Germinal center (tissue), 1 donor: ENCODE measurements at regions not wholly inside any gene's neighbourhood (a gene's known extent, or its start where the extent isn't known, plus 50 kb on each side); places are given as distances from the start of the nearest gene placed in this dataset.
"Not testable (repeated sequence)": the region's sequence is repeated elsewhere in the genome, so short reads cannot be mapped to it uniquely, and the experiment has no call there.

Source experiments
- DNase-seq: peaks from one replicate; pipeline ENCODE4 v3.0.0; 2012; ENCODE audit warnings: mixed read lengths, low spot score

DNA sequence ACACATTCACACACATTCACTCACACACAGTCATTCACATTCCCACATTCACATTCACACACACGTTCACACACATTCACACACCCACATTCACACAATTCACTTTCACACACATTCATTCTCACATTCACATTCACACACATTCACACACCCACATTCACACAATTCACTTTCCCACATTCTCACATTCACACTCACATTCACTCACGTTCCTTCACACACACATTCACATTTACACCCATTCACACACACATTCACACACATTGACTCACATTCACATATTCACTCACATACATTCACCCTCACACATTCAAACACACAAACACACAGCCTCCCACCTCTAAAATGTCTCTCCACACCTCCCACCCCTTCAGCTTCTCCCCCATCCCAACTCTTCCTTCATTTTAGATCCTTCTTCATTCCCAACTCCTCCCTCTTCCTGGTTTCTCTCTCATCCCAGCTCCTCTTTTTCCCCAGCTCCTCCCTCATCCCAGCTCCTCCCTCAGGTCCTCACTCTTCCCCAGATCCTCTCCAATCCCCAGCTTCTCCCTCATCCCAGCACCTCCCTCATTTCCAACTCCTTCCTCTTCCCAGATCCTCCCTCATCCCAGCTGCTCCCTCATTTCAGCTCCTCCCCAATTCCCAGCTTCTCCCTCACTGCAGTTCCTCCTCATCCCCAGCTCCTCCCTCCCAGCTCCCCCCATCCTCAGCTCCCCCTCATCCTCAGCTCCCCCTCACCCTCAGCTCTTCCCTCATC is 111.0 kb downstream of the FAM53A start:
- DNase-seq = no peak

DNA sequence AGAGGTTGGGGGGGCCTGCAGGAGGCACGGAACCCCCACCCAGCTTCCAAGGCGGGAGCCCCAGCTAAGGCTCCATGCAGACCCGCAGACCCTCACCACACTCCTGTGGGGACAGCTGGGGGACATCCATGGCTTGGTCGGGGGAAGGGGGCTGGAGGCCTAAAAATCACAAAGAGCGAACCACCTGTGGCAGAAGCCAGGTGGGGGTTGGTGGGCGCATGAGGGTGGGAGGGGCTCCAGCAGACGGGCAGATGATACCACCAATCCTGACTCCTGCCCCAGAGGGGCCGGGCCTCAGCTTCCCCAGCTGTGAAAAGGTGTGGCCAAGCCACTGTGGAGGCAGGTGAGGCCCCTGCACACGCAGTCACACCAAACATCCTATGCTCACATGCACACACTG is 111.6 kb downstream of the FAM53A start:
- DNase-seq = no peak

- DNase-seq = no peak
Observed at GRCh38 chr4:1572010-1572385, 112.1 kb downstream of the FAM53A start.

DNA sequence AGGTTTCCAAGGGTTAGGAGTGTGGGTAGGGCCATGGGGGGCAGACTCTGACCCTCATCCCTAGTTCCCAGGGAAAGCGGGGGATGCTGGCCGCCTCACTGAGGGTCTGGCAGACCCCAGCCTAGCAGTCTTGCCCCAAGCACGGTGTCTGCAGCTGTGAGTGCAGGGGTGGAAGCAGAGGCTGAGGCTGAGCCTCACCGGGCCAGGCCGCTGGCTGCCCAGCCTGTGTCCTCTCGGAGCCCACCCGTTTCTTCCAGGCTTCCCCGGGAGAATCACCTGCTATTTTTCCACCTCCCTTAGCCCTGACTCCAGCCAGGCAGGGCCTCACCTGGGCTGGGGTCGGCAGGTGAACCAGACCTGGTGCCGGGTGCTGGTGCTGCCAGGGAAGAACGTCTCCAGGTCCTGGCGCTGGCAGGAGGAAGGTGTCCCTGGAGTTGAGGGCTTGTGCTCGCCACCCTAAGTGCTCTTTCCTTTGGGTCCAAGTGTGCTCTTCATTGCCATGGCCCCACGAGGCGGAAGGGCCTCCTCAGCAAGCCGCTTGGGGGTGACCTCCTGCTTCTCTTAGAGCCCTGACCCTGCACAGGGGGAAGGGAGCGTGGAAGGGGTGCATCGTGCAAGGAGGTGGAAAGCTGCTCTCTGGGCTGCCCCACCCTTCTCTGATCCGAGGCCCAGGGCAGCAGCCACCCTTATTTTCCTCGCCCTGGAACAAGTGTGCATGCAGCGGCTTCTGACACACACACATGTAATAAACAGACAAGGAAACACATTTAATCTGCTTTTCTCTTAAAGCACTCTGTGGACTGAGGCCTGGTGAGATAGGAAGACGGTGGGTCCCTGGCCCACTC is 112.7 kb downstream of the FAM53A start:
- no peak for DNase-seq

DNA sequence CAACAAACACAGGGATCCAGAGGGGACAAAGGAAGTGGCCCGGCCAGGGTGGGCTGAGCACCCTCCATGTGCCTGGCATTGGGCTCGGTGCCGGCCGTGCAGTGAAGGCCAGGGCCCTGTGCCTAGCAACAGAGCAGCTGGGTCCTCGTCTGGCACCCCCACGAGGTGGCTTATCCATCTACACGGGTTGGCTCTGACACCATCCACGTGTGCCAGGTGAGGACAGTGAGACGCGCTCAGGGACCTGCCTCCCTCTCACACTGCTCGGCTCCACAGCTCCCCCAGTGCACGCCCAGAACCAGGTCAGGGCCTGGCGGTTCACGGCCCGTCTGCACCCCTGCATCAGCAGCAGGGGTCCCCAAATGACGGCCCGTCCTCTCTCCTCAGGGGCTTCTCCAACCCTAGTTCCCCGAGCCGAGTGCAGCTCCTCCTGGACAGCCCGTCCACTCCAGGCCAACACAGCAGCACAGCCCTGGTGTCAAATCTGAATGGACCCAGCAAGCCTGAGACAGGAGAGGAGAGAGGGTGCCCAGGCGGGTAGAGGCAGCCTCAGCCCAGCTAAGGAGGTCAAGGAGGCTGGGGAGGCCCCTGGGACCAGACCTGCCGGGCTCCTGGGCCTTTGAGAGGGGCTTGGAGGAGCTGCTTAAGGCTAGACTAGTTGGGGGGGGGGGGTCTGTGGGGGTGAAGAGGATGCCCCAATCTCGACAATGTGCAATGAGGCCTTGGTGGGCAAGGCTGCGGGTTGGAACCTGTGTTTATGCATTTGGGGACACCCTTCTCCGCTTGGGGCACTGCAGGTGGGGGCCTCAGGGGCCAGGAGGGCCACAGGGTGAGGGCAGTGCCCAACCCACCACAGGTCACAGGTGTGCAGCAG is 113.6 kb downstream of the FAM53A start:
- DNase-seq = no peak

GRCh38 chr4:1569461-1570151 is 114.5 kb downstream of the FAM53A start:
- no peak for DNase-seq

GRCh38 chr4:1568855-1569460 is 115.2 kb downstream of the FAM53A start:
- DNase-seq = no peak

DNA sequence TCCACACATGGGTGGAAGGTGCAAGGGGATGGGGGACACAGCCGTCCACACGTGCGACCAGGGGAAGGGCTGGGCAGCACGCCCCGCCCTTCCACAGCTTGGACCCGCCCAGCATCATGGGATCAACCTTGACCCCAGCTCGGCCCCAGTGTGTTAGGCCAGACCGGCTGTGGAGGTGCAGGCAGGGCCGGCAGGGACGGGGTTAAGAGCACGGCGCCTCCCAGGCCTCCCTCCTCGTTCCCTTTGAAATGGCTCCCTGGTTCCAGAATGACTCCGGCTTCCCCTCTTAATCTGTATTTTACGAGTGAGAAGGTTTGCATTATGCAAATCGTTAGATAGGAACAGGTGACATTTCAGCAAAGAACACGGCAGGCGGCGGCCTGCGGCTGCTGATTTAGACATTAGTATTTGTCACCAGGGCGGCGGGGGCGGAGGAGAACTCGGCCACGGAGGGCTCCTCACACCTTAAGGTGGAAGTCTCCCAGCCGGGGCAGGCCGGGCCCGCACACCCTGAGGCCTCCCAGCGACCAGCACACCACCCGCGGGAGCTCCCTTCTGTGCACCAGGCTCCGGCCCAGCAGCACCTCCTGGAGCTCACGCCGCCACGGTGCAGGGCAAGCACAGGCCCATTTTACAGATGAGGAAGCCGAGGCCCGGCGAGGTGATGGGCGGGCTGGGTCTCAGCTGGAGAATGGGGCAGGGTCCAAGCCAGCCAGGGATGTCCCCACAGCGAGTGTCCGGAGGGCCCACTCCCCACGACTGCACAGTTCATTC is 116.1 kb downstream of the FAM53A start:
- no peak for DNase-seq

DNA sequence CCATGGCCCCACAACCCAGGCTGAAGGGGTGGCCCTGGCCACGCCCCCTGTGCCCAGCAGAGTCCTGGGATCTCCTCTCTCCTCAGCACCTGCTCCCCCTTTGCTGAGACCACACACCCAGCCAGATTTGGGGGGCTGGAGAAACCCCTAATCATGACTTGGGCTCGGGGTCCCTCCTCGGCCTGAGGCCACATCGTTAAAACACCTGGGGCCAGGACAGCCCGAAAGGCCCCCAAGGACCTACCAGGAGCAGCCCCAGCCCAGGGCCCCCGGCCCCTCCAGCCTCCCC is 116.7 kb downstream of the FAM53A start:
- no peak for DNase-seq

DNA sequence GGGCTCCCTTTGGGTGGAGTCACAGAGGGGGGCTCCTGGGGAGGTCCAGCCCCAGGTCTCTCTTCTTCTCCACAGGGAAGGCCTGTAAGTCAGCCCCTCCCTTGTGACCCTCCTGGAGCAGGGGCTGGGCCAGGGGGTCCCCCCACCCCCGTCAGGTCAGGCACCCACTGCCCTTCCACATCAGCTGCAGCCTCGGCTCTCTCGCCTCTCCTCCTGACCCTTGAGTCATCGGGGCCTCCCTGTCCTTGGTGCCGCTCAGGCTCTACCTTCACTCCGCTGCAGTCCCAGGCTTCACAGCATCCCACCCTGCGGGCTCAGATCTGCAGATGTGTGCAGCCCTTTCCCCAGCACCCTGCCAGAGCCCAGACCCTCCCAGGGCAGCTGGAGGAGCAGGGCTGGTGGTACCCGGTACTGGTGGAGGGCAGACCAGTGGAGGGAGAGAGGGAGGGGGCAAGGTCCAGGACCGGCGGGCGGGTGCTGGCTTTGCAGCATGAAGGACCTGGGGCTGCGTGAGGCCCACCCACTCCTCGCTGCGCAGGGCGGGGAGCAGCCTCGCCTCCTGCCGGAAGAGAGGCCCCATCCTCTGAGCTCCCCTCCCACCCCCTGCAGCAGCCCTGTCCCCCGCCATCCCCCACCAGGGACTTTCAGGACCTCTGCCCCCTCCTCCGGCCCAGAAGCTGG is 117.1 kb downstream of the FAM53A start:
- DNase-seq = no peak

DNA sequence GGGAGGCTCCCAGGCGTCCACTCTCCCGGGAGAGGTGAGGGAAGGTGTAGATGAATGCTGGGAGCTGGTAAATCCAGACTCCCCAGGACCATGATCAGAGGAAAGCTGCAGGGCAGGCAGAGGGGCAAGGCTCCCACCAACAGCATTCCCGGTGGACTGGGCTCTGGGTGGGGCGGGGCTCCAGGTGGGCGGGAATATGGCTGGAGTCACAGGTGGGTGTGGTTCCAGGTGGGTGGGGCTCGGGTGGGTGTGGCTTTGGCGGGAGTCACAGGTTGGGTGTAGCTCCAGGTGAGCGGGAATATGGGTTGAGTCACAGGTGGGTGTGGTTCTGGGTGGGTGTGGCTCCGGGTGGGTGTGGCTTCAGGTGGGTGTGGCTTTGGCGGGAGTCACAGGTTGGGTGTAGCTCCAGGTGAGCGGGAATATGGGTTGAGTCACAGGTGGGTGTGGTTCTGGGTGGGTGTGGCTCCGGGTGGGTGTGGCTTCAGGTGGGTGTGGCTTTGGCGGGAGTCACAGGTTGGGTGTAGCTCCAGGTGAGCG is 117.7 kb downstream of the FAM53A start:
- not testable (repeated sequence) for DNase-seq

GRCh38 chr4:1565598-1566295 is 118.4 kb downstream of the FAM53A start:
- no peak for DNase-seq

DNA sequence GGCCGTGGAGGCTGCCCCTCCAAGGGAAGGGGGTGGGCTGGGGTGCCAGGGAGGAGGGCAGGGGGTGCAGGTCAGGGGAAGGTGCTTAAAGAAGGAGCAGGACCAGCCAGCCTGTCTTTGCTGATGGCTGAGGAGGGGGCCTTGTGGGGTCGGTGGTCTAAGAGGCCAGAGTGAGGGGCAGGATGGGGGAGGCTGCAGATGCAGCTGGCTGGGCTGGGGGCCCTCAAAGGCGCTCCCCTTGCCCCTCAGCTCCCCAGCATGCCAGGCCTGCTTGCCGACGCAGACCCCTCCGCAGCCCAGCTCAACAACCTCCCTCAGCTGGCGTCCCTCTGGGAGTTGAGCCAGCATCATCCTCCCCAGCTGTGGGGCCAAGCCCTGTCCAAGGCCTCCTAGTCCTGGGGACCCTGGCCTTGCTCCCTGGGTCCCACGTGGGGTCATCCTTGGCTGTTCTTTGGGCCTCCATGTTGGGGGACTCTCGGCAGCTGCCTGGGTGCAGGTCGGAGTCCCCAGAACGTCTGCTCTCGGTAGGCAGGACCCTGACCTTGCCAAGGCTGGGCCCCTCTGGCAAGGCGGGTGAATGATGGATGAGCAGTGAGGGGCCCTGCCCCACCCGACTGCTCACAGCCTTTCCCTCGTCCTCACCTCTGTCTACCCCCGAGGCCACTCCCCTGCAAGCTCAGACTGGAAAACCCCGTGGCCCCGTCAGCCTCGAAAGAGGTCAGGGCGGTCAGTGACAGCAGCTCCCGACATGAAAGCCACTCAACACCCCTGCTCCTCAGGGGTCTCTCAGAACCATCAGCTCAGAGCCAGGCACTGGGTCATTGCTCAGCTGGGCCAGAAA is 119.4 kb downstream of the FAM53A start:
- no peak for DNase-seq

GRCh38 chr4:1563768-1564485 is 120.2 kb downstream of the FAM53A start:
- no peak for DNase-seq

GRCh38 chr4:1563241-1563640 is 120.9 kb downstream of the FAM53A start:
- DNase-seq = no peak

DNA sequence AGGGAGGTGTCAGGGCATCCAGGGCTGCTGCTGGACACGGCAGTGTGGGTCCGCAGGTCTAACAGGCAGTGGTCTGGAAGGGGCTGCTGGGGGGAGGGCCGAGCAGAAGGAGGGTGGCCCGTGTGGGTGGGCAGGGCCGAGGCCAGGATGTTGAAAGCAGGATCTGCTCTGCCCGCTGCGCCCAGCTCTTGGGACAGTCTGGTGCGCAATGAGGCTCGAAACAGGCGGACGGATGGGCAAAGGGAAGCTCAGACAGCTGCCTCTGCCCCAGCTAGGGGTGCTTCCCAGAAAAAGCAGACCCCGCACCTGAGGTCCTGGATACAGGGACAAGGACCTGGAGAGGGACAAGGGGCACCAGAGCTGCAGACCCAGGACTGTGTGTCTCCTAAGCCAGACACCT is 121.3 kb downstream of the FAM53A start:
- no peak for DNase-seq

- DNase-seq = no peak
Observed at GRCh38 chr4:1562371-1562770, 121.7 kb downstream of the FAM53A start.
